DMS79 treated with DMSO at 0.1 percent for 48 hours (cell line): ENCODE measurements at regions not wholly inside any gene's neighbourhood (a gene's known extent, or its start where the extent isn't known, plus 50 kb on each side); places are given as distances from the start of the nearest gene placed in this dataset.
A peak's percentile ranks its signal among the peaks of the same experiment; 100 is the strongest.

Experiments used
- DNase-seq: peaks from one replicate; lab custom pipeline; 2025; lab: John Stamatoyannopoulos, UW

GRCh38 chr9:14560194-14560593, 133.0 kb downstream of the ZDHHC21 start:
- no peak for DNase-seq

- no peak for DNase-seq
Measured at GRCh38 chr9:14554886-14555285, 138.3 kb downstream of the ZDHHC21 start.

- no peak for DNase-seq
Measured at GRCh38 chr9:14547245-14548060, 145.8 kb downstream of the ZDHHC21 start.

GRCh38 chr9:14546693-14547092, 146.5 kb downstream of the ZDHHC21 start:
- no peak for DNase-seq

- no peak for DNase-seq
Measured at GRCh38 chr9:14542071-14542470, 151.2 kb downstream of the ZDHHC21 start.

GRCh38 chr9:14538526-14538925, 154.7 kb downstream of the ZDHHC21 start:
- DNase-seq, result no peak

GRCh38 chr9:14535161-14535955, 157.9 kb downstream of the ZDHHC21 start:
- no peak for DNase-seq

- no peak for DNase-seq
Measured at GRCh38 chr9:14533867-14534640, 159.2 kb downstream of the ZDHHC21 start.

- DNase-seq, result no peak
Measured at GRCh38 chr9:14532456-14533115, 160.6 kb downstream of the ZDHHC21 start.

GRCh38 chr9:14531341-14532269, 161.6 kb downstream of the ZDHHC21 start:
- DNase-seq, result peak; percentile 75

GRCh38 chr9:14530841-14531240, 162.4 kb downstream of the ZDHHC21 start:
- no peak for DNase-seq

GRCh38 chr9:14530366-14530765, 162.9 kb downstream of the ZDHHC21 start:
- DNase-seq, result peak; percentile 45

GRCh38 chr9:14529629-14530028, 163.6 kb downstream of the ZDHHC21 start:
- DNase-seq, result peak; percentile 48

GRCh38 chr9:14529054-14529453, 164.2 kb downstream of the ZDHHC21 start:
- DNase-seq, result no peak

- DNase-seq, result peak; percentile 18
Measured at GRCh38 chr9:14526504-14526903, 166.7 kb downstream of the ZDHHC21 start.

- peak; percentile 68 for DNase-seq
Measured at GRCh38 chr9:14525856-14526255, 167.4 kb downstream of the ZDHHC21 start.

- peak; percentile 90 for DNase-seq
Measured at GRCh38 chr9:14524873-14525515, 168.2 kb downstream of the ZDHHC21 start.

GRCh38 chr9:14523545-14523944, 169.7 kb downstream of the ZDHHC21 start:
- no peak for DNase-seq

GRCh38 chr9:14522627-14523379, 170.4 kb downstream of the ZDHHC21 start:
- peak; percentile 59 for DNase-seq
